Middle frontal gyrus (tissue), 1 donor: ENCODE measurements at regions not wholly inside any gene's neighbourhood (a gene's known extent, or its start where the extent isn't known, plus 50 kb on each side); places are given as distances from the start of the nearest gene placed in this dataset.
"Not testable (repeated sequence)": the region's sequence is repeated elsewhere in the genome, so short reads cannot be mapped to it uniquely, and the experiment has no call there.

Source experiments
- DNase-seq: peaks from one replicate; pipeline ENCODE4 v3.0.0-alpha.2; 2015; ENCODE audit warnings: low spot score; ENCODE audit errors: extremely low spot score

GRCh38 chr17:53496356-53496755 lies 326.4 kb upstream of the KIF2B start:
- DNase-seq = no peak

- DNase-seq = no peak
These were observed 330.2 kb upstream of the KIF2B start for GRCh38 chr17:53492532-53492931.

GRCh38 chr17:53490447-53490968 lies 332.2 kb upstream of the KIF2B start:
- DNase-seq = no peak

DNA sequence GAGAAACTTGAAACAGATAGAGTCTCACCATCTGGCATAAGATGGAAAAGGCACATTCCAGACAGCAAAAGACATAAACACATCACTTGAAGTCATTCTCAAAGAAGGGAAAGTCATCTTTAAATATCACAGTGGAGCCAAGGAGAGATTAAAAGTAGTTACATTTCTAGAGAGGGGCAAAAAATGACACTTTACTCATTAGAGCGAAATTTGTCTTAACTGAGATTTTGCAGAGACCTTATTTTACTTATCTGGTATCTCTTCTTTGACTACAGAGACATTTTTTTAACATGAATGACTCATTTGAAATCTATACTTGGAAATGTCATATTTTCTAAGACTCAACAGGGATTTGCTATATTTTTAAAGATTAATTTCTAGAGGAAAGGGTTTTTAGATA lies 339.0 kb upstream of the KIF2B start:
- no peak for DNase-seq

DNA sequence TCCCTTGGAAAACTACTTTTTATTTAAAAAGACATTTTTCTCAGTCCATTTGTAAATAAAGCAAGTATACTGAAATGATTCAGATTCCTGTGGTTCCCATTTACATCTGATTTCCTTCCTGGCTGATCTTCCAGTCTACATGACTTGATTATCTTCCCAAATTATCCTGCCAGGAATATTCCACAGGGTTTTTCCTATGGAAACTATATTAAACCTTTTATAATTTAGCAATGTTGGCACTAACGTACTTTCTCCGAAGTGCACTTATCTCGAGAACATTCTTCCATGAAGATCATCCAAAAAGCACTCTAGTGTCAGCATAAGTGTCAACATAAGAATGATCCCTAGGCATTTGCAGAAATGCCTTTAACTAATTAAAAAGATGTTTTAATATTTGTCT lies 347.7 kb upstream of the KIF2B start:
- DNase-seq = no peak

DNA sequence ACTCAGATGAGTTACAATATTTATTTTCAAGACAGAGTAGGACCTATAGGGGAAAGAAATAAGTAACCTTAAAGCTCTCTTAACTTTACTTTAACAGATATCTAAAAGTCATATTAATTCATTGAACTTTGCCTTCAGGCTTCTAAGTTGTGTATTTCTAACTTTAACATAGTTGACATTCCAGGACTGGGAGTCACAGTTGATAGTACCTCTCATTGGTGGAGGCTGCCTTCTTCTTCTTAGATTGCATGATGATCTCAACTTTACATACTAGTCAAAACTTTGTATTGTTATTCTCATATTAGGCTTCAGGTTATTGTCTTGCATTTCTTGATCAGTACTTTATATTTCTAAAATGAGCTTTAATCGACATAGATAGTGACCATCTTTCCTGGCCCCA lies 350.1 kb upstream of the KIF2B start:
- DNase-seq = no peak

GRCh38 chr17:53471514-53471913 lies 351.2 kb upstream of the KIF2B start:
- DNase-seq = no peak

DNA sequence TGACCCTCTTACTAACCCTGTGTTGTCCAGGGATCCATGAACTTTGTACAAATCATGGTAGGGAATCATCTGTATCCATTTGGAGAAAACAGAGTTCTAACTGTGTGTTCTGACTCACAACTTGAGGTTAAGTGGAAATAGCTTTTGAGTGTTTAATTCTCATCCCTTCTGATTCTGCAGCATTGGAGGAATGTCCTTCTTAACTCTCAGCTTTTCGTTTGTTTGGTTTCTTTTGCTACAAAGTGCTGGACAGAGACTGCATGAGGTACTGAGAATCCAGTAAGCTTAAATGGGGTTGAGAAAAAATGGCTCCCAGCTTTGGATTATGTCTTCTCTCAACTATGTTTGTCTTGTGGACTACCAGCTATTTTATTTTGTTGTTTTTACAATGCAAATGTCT lies 352.1 kb upstream of the KIF2B start:
- no peak for DNase-seq

GRCh38 chr17:53466733-53467132 lies 356.0 kb upstream of the KIF2B start:
- DNase-seq = no peak

DNA sequence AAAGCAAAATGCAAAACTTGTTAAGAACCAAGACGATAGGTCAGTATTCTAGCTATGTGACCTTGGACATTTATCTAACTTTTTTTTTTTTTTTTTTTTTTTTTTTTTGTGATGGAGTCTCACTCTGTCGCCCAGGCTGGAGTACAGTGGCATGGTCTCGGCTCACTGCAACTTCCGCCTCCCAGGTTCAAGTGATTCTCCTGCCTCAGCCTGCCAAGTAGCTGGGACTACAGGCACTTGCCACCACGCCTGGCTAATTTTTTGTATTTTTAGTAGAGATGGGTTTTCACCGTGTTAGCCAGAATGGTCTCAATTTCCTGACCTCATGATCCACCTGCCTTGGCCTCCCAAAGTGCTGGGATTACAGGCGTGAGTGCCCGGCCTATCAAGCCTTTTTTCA lies 358.3 kb upstream of the KIF2B start:
- DNase-seq = not testable (repeated sequence)

DNA sequence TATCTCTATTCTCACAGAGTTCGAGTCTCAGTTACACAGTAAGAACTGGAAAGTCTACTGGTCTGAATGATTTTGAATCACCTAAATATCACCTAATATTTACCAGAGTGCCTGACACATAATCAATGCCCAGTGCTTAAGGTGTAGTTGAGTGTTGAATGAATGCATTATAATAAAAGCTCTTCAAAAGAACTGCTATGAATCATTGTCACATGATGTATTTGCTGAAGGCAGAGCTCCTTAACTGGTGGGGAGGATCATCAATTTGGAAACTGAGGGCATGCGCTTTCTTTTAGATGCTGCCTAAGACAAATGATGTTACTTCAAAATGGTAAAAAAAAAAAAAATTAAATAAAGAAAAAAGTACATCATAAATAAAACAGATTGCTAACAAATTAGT lies 359.4 kb upstream of the KIF2B start:
- no peak for DNase-seq

DNA sequence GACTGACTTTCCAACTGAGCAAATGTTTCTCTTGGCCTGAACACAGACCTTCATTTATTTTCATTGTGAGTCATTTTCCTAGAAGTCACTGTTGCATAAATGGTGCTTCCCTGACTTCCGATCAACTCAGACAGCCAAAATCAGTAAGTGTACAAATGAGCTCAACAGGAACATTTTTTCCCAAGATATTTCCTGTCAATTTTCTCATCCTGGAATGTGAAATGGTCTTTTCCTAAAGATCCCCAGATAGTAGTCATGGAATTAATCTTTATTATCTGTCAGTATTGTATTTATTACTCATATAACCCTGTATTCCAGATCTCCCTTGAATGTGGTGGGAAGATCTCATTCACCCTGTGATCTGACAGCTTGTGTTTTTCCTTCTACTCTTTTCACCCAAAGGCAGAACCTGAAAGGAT lies 360.3 kb upstream of the KIF2B start:
- DNase-seq = no peak

GRCh38 chr17:53455943-53456342 lies 366.8 kb upstream of the KIF2B start:
- not testable (repeated sequence) for DNase-seq

- no peak for DNase-seq
These were observed 368.4 kb upstream of the KIF2B start for GRCh38 chr17:53454337-53454736.

DNA sequence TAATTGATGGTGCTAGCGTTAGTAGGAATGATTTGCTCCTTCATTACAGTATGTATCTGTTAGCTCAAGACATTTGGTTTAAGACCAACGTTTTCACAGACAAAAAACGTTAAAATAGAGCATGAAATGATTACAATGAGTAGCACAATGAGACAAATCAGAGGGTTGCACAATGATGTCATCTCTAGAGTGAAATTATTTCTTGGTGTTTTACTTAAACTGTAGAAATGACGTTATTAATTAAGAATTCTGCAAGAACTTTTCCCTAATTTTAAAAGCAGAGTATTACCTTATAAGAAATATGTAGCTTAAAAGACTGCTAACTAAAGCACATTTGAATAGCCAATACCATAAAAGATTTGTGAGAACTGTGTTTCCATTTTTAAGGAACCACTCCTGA lies 373.4 kb upstream of the KIF2B start:
- no peak for DNase-seq

GRCh38 chr17:53428913-53429312 lies 393.8 kb upstream of the KIF2B start:
- no peak for DNase-seq

DNA sequence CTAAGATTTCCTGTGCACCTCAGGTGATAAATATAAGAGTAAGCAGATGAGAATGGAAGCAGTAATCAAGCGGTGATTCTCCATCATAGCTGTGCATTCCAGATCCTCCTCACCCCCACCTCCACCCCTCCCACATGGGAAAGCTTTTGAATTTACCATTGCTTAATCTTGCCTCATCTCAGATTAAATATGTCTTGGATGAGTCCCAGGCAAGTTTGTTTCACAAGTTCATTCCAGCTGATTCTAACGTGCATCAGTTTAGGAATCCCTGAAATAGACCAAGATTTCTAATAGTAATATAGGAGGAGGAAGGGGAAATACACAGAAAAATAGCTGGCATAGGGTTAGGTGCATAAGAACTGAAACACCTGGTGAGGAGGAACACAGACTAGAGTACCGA lies 396.2 kb upstream of the KIF2B start:
- no peak for DNase-seq

DNA sequence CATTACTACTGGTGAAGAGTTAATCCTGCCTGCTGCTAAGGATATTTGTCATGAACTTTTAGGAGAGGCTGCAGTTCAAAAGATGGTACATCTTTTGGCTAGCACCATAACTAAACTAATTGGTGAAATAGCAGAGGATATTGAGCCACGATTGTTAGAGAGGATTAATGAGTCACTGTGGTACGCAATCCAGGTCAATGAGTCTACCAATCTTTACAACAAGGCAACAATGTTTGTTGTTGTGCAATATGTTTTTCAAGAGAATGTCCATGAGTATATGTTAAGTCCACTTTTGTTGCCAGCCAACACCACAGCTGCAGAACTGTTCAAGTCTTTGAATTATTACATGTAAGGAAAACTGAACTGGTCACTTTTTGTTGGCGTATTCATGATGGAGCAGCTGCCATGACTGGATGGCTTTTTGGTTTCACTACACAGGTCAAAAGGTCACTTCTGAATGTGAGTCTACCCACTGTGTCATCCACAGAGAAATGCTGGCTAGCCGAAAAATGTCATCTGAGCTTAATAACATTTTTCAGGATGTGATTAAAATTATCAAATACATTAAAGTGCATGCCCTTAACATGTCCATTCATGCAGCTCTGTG lies 402.6 kb upstream of the KIF2B start:
- no peak for DNase-seq

- no peak for DNase-seq
These were observed 413.1 kb upstream of the KIF2B start for GRCh38 chr17:53409588-53409987.

DNA sequence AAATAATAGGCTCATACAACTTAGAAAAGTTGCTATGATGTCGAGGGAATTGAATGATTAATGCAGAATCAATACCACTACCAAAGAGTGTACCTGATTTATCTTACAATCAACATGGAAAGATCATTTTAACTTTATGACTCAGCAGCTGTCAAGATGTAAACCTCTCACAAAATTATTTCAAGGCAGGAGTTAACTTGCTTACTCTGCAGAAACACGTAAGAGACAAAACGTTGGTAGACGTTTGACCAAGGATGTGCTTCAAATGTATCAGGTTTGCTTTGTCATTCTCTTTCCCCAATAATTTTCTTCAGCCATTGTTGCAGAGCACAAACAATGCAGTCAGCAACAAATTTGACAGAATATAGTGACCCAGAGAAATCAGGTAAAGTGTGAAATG lies 415.8 kb upstream of the KIF2B start:
- DNase-seq = no peak

DNA sequence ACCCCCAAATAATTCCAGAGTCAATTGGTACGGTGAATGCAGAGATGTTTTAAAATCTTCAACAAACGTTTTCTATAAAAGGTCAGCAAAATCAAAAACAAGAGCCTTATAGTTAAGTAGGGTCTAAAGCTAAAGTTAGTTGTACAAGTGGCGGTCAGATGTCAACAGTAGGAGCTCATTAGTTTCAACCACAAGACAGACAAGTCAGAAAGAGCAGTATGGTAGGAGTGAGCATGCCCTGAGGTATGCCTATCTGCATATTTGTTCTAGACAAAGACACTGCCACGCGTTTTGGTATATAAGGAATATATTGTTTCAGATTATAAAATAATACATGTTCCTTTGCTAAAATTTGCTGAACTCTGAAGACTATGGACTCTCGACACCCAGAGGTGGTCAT lies 431.5 kb upstream of the KIF2B start:
- DNase-seq = no peak

- DNase-seq = no peak
These were observed 432.2 kb upstream of the KIF2B start for GRCh38 chr17:53390575-53390974.

DNA sequence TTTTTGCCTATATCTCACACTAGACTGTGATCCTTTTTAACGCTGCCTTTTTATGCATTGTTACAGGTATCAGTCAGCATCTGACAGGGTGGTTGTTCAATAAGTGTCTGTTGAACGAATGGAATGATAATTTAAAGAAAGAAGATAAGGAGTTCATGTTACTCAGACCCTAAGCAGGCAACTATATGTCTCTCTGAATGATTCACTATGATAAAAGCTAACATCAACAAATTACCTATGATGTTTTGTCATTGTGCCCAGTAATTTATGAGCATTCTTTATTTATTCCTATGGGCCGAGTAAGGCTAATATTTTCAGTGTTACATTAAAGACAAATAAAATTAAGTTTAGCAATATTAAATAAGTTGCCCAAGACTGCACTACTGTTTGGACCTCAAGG lies 435.0 kb upstream of the KIF2B start:
- no peak for DNase-seq

DNA sequence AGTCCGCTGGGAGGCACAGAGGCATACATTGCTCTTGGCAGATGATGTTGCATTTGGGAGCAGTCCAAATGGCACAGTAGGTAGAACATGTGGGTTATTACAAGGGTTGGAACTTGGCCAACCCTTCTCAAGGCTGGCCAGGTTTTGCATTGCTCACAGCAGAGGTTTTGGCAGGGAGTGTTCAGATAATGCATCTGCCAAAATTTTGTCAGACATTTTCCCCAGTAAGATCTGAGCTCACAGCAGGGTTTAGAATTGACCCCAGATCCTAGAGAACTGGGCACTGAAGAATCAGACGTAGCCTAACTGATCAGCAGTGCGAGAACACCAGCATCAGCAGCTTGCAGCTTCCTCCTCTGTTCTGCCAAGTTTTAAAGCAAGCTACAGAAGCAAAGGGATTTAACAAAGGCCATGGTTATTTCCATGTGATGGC lies 468.8 kb upstream of the KIF2B start:
- peak; percentile 28 for DNase-seq
